ENCODE measurements at regions not wholly inside any gene's neighbourhood (a gene's known extent, or its start where the extent isn't known, plus 50 kb on each side); places are given as distances from the start of the nearest gene placed in this dataset.

DNA sequence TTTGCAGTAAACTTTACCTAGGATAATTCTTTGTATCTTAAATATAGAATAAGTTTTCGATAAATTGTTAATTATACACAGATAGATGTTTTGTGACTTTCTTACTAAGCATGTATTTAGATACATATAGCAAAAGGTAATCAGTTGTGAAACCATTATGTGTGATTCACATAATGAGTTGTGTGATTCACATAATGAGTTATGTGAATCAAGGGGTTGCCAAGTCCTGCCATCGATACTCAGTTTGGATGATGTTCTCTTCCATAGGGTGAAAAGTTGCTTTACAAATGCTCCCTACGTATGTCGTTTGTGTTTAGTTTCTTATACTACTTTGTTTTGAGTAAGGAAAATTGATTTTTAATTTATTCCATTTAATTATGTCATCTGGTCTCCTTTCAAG is 682.1 kb downstream of the MECOM start:
- TF ChIP-seq POLR2A (IDR thresholded peaks at IDR 0.05) (no peak), CTCF (IDR thresholded peaks at IDR 0.05) (no peak)

All from ovary (tissue), 3 donors.